Sigmoid colon (tissue), 6 donors: ENCODE measurements at regions not wholly inside any gene's neighbourhood (a gene's known extent, or its start where the extent isn't known, plus 50 kb on each side); places are given as distances from the start of the nearest gene placed in this dataset.
"Not testable (repeated sequence)": the region's sequence is repeated elsewhere in the genome, so short reads cannot be mapped to it uniquely, and the experiment has no call there.

Source experiments
- DNase-seq: peaks from one replicate; pipeline ENCODE4 v3.0.0-alpha.2; 2019
- H3K27ac ChIP-seq, 4 donors: fragments of 200-600 bp; sonication (generic); one replicate each; pipeline ENCODE4 v1.5.1; 2016 to 2019; ENCODE audit warnings: mild to moderate bottlenecking in 1 of 4
- H3K27me3 ChIP-seq, 3 donors: fragments of 200-600 bp; sonication (generic); one replicate each; pipeline ENCODE4 v1.5.1; 2019; ENCODE audit warnings: mild to moderate bottlenecking in 1 of 3
- H3K36me3 ChIP-seq, 4 donors: fragments of 200-600 bp; sonication (generic); one replicate each; pipeline ENCODE4 v1.5.1; 2016 to 2019
- H3K4me1 ChIP-seq, 4 donors: fragments of 200-600 bp; sonication (generic); one replicate each; pipeline ENCODE4 v1.5.1; 2017 to 2019
- H3K4me3 ChIP-seq, 4 donors: fragments of 200-600 bp; sonication (generic); one replicate each; pipeline ENCODE4 v1.5.1; 2017 to 2019; ENCODE audit warnings: mild to moderate bottlenecking in 2 of 4, moderate library complexity in 1 of 4
- H3K9me3 ChIP-seq, 4 donors: fragments of 200-600 bp in 3 of 4; sonication (generic) in 3 of 4; one replicate each; pipeline versions ENCODE4 v1.5.1 to v1.6.1; 2013 to 2019
- EP300 ChIP-seq, 4 donors: sonication (generic); formaldehyde crosslinking; IDR thresholded peaks; one replicate each; pipeline ENCODE4 v1.6.1; 2017; ENCODE audit warnings: antibody characterized with exemption in 4 of 4
- POLR2A ChIP-seq, 2 donors: fragments of 450-650 bp; IDR thresholded peaks; one replicate each; pipeline ENCODE4 v1.6.1; 2016; ENCODE audit warnings: antibody characterized with exemption in 2 of 2, mild to moderate bottlenecking in 2 of 2, moderate library complexity in 2 of 2
- POLR2AphosphoS5 ChIP-seq, 4 donors: sonication (generic); formaldehyde crosslinking; IDR thresholded peaks; one replicate each; pipeline ENCODE4 v1.6.1; 2017; ENCODE audit warnings: antibody characterized with exemption in 4 of 4
- WGBS, 2 donors: extraction: QIAGEN DNeasy Blood & Tissue Kit; methylation state at CpG; one replicate each; pipeline ENCODE4 v1.1.7; 2013; 5-methylcytosine and 5-hydroxymethylcytosine counted together
- intact Hi-C: fragments of 100-400 bp; cut with DNase I; formaldehyde crosslinking; loops from one replicate; pipeline ENCODE4 v1.15.1; 2023
- TF ChIP-seq, protein P1 (sequence below), 4 experiments: fragments of 450-650 bp in 3 of 4; fragments of 200-600 bp in 1 of 4; IDR thresholded peaks; one replicate each; pipeline ENCODE4 v1.5.1; 2016 to 2019; ENCODE audit warnings: antibody characterized with exemption in 4 of 4, mild to moderate bottlenecking in 3 of 4, moderate library complexity in 2 of 4
- donor health status: healthy with polysubstance abuse.
- donor health status: healthy.

DNA sequence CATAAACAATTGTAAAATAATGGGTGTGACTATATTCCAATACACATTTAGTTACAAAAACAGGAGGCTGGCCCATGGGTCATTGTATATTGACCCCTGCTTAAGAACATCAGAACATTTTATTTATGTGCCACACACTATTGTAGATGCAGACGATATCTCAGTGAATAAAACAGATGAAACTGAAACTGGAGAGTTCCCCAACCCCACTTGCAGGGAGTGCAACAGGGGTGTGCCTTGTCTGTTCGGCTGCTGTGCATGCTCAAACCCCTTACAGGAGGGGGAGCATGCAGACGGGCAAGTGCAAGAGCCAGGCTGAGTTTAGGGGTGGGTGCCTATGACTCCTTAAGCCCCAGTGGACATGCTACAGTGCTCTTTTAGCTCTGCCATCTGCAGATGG is 509.6 kb downstream of the IGSF11 start:
- intact Hi-C loops = no loop called here
- Histone ChIP-seq H3K4me3 (no peak overlapping the region), H3K27me3 (no peaks in the 10 kb centered on the region), H3K4me1 (no peaks in the 10 kb centered on the region), H3K27ac (no peak overlapping the region), H3K36me3 (no peaks in the 10 kb centered on the region), H3K9me3 (no peaks in the 10 kb centered on the region)
- DNase-seq = no peak
- WGBS, 2 donors = 52 to 63% methylated on average over 3 of the region's 3 CpGs
- TF ChIP-seq, protein P1, sequence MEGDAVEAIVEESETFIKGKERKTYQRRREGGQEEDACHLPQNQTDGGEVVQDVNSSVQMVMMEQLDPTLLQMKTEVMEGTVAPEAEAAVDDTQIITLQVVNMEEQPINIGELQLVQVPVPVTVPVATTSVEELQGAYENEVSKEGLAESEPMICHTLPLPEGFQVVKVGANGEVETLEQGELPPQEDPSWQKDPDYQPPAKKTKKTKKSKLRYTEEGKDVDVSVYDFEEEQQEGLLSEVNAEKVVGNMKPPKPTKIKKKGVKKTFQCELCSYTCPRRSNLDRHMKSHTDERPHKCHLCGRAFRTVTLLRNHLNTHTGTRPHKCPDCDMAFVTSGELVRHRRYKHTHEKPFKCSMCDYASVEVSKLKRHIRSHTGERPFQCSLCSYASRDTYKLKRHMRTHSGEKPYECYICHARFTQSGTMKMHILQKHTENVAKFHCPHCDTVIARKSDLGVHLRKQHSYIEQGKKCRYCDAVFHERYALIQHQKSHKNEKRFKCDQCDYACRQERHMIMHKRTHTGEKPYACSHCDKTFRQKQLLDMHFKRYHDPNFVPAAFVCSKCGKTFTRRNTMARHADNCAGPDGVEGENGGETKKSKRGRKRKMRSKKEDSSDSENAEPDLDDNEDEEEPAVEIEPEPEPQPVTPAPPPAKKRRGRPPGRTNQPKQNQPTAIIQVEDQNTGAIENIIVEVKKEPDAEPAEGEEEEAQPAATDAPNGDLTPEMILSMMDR (IDR thresholded peaks at IDR 0.05) = no peak
- no peak for TF ChIP-seq POLR2AphosphoS5 (IDR thresholded peaks at IDR 0.05)

DNA sequence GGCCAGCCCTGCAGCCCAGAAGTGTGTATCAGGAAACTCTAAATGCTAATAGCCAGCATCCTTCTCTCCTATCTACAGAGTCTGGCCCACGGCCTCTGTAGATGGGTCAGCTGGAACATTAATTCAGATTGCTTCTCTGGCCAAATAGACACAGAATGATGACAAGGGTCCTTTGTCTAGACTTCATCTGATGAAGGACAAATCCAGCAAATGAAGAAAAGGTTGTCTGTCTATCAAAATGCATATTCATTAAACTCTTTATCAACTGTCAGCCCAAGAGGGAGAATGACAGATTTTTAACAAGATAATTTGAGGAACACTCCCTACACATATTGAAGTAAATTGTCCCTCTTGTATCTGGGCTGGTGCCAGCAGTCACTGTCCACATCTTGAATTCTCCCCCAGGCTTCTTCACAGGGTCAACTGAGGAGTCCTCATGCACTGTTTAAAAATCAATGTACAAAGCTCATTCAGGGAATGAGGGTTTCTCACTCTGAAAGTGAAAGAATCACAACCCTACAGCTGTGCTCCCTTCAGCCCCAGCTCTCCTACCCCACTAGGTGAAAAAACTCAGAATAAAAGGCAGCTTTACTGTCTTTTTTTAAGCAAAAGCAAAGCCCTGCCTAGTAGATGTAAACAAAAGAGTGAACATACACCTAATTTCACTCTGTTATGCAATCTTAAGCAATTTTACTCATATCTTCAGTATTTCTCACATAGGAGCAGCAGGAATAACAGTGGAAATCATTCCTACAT is 507.7 kb downstream of the IGSF11 start:
- H3K36me3 ChIP-seq = no peaks in the 10 kb centered on the region
- intact Hi-C loops = no loop called here
- H3K4me1 ChIP-seq = no peaks in the 10 kb centered on the region
- no peak for DNase-seq
- H3K27ac ChIP-seq = no peak overlapping the region
- no peaks in the 10 kb centered on the region for H3K27me3 ChIP-seq
- H3K9me3 ChIP-seq = no peaks in the 10 kb centered on the region
- 80 to 82% methylated on average over 1 of the region's 1 CpG for WGBS, 2 donors
- TF ChIP-seq EP300 (IDR thresholded peaks at IDR 0.05) = no peak
- no peak for TF ChIP-seq POLR2A (IDR thresholded peaks at IDR 0.05)
- no peak for TF ChIP-seq POLR2AphosphoS5 (IDR thresholded peaks at IDR 0.05)
- TF ChIP-seq, protein P1 (IDR thresholded peaks at IDR 0.05) = no peak
- no peak overlapping the region for H3K4me3 ChIP-seq

DNA sequence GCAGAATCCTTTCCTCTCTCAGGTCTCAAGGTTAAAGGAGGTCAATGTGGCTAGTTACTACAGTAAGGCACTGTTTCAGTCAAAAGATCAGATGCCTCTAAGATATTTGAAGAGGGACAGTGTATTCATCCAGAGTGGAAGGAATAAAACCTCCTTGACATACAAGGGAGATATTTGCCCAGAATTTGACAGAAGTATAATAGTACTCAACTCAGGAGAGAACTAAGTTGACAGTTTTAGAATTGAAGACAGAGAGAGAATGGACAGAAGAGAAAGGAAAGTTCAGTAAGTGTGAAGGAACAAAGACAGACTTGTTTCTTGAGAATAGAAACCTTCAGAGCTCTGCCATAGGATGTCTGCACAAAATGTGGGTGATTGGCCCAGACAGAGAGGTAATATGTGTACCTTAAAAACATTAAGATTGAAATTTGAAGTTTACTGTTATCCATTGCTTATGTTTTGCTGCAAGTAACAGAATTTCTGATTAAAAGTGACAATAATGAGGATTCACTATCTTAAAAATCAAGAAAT is 507.1 kb downstream of the IGSF11 start:
- H3K4me3 ChIP-seq = no peak overlapping the region
- no peak overlapping the region for H3K27ac ChIP-seq
- DNase-seq = no peak
- no peaks in the 10 kb centered on the region for H3K4me1 ChIP-seq
- intact Hi-C loops = no loop called here
- no peaks in the 10 kb centered on the region for H3K9me3 ChIP-seq
- no peaks in the 10 kb centered on the region for H3K27me3 ChIP-seq
- H3K36me3 ChIP-seq = no peaks in the 10 kb centered on the region
- TF ChIP-seq POLR2AphosphoS5 (IDR thresholded peaks at IDR 0.05) (no peak), EP300 (IDR thresholded peaks at IDR 0.05) (no peak)

DNA sequence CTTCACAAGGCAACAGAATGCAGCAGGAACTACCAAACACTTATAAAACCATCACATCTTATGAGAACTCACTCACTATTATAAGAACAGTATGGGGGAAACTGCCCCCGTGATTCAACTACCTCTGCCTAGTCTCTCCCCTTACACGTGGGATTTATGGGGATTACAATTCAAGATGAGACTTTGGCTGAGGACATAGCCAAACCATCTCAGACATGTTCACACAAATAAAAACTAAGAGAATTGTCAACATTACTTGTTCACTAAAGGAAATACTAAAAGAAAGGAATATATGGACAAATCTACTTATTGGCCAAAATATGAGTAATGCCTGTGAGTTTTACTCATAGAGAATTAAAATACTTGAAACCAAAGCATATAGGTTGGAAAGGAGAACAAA is 505.1 kb downstream of the IGSF11 start:
- no peaks in the 10 kb centered on the region for H3K27me3 ChIP-seq
- TF ChIP-seq, protein P1 (IDR thresholded peaks at IDR 0.05) = no peak
- TF ChIP-seq POLR2A (IDR thresholded peaks at IDR 0.05) (no peak), POLR2AphosphoS5 (IDR thresholded peaks at IDR 0.05) (no peak), EP300 (IDR thresholded peaks at IDR 0.05) (no peak)
- WGBS, 2 donors = 81 to 88% methylated on average over 2 of the region's 2 CpGs
- no peak for DNase-seq
- no peaks in the 10 kb centered on the region for H3K4me1 ChIP-seq
- no peaks in the 10 kb centered on the region for H3K9me3 ChIP-seq
- no peak overlapping the region for H3K4me3 ChIP-seq
- no peaks in the 10 kb centered on the region for H3K36me3 ChIP-seq
- H3K27ac ChIP-seq = no peak overlapping the region
- intact Hi-C loops = no loop called here

DNA sequence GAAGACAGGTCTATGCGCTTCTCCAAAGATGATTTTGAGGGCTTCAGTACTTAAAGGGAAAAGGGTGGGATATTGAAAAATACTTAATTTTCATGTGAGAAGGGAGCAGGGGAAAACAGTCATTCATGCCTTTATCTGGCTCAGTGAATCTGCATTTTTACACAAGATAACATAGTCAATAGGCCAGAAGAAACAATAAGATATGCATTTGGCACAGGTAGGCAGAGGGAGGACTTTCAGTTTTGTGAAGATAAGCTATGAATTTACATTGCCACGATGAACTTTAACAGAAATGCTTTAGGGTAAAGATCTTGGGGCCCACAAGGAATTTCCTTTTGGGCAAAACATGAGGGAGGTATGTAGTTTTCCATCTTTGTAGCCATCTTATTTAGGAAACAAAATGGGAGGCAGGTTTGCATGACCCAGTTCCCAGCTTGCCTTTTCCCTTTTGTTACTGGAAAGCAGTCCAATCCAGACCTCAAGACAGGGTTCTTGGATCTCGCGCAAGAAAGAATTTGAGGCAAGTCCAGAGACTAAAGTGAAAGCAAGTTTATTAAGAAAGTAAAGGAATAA is 504.2 kb downstream of the IGSF11 start:
- TF ChIP-seq POLR2A (IDR thresholded peaks at IDR 0.05) (no peak), POLR2AphosphoS5 (IDR thresholded peaks at IDR 0.05) (no peak), EP300 (IDR thresholded peaks at IDR 0.05) (no peak)
- TF ChIP-seq, protein P1 (IDR thresholded peaks at IDR 0.05) = no peak
- intact Hi-C loops = no loop called here
- H3K9me3 ChIP-seq = no peaks in the 10 kb centered on the region

DNA sequence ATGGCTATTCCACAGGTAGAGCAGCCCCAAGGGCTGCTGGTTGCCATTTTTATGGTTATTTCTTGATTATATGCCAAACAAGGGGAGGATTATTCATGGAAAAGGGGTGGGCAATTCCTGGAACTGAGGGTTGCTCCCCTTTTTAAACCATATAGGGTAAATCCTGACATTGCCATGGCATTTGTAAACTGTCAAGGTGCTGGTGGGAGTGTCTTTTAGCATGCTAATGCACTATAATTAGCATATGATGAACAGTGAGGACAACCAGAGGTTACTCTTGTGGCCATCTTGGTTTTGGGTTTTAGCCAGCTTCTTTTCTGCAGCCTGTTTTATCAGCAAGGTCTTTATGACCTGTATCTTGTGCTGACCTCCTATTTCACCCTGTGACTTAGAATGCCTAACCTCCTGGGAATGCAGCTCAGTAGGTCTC is 503.7 kb downstream of the IGSF11 start:
- H3K36me3 ChIP-seq, H3K4me3 ChIP-seq, intact Hi-C loops, H3K4me1 ChIP-seq, H3K27me3 ChIP-seq, DNase-seq, H3K9me3 ChIP-seq, H3K27ac ChIP-seq: not testable (repeated sequence)

More for the DNA sequence above, 504.2 kb downstream of the IGSF11 start:
- no peak overlapping the region for H3K27ac ChIP-seq
- DNase-seq = no peak
- no peaks in the 10 kb centered on the region for H3K4me1 ChIP-seq
- no peaks in the 10 kb centered on the region for H3K36me3 ChIP-seq
- 83 to 87% methylated on average over 4 of the region's 4 CpGs for WGBS, 2 donors
- no peak overlapping the region for H3K4me3 ChIP-seq
- no peaks in the 10 kb centered on the region for H3K27me3 ChIP-seq
